Heart left ventricle (tissue), 16 donors: ENCODE measurements at regions not wholly inside any gene's neighbourhood (a gene's known extent, or its start where the extent isn't known, plus 50 kb on each side); places are given as distances from the start of the nearest gene placed in this dataset.
A peak's percentile ranks its signal among the peaks of the same experiment; 100 is the strongest.

Experiments
- ATAC-seq, 4 donors: fragments of 200-7000 bp; cut with Tn5 transposase; one replicate each; pipeline ENCODE4 v1.9.1; 2020 to 2022; ENCODE audit warnings: moderate library complexity in 4 of 4, mild to moderate bottlenecking in 3 of 4, moderate number of reproducible peaks in 1 of 4
- DNase-seq, 5 donors: peaks; one replicate each; pipeline ENCODE4 v3.0.0-alpha.2; 2020
- H3K27ac ChIP-seq, 12 donors: fragments of 200-600 bp; sonication (generic) in 4 of 12; one replicate each; pipeline versions ENCODE4 v1.5.0 to v1.8.0; 2016 to 2022; ENCODE audit warnings: mild to moderate bottlenecking in 2 of 12
- H3K27me3 ChIP-seq, 9 donors: fragments of 200-600 bp; sonication (generic) in 2 of 9; one replicate each; pipeline versions ENCODE4 v1.5.1 to v1.8.0; 2016 to 2022; ENCODE audit warnings: mild to moderate bottlenecking in 3 of 9
- H3K36me3 ChIP-seq, 9 donors: fragments of 200-600 bp; sonication (generic) in 2 of 9; one replicate each; pipeline versions ENCODE4 v1.5.0 to v1.8.0; 2018 to 2022; ENCODE audit warnings: mild to moderate bottlenecking in 2 of 9
- H3K4me1 ChIP-seq, 12 donors: fragments of 200-600 bp; sonication (generic) in 4 of 12; one replicate each; pipeline versions ENCODE4 v1.5.0 to v1.8.0; 2016 to 2022; ENCODE audit warnings: mild to moderate bottlenecking in 3 of 12
- H3K4me3 ChIP-seq, 12 donors: fragments of 200-600 bp; sonication (generic) in 4 of 12; one replicate each; pipeline versions ENCODE4 v1.5.0 to v1.8.0; 2017 to 2022; ENCODE audit warnings: mild to moderate bottlenecking in 9 of 12, moderate library complexity in 4 of 12
- H3K9me3 ChIP-seq, 12 donors: fragments of 200-600 bp; sonication (generic) in 4 of 12; one replicate each; pipeline versions ENCODE4 v1.5.0 to v1.8.0; 2016 to 2022; ENCODE audit warnings: mild to moderate bottlenecking in 1 of 12
- CTCF ChIP-seq, 12 donors: fragments of 200-600 bp; sonication (generic) in 4 of 12; IDR thresholded peaks; one replicate each; pipeline versions ENCODE4 v1.5.0 to v1.8.0; 2018 to 2022; ENCODE audit warnings: antibody characterized with exemption in 12 of 12, mild to moderate bottlenecking in 5 of 12
- POLR2A ChIP-seq, 2 donors: fragments of 450-650 bp; IDR thresholded peaks; one replicate each; pipeline ENCODE4 v1.6.1; 2017; ENCODE audit warnings: antibody characterized with exemption in 2 of 2, mild to moderate bottlenecking in 2 of 2, moderate library complexity in 2 of 2
- WGBS, 4 donors: extraction: QIAGEN DNeasy Blood & Tissue Kit in 2 of 4; methylation state at CpG; one replicate each; pipeline versions ENCODE4 v1.1.5 to v1.1.7; 2013 to 2018; 5-methylcytosine and 5-hydroxymethylcytosine counted together
- intact Hi-C, 10 donors: fragments of 100-400 bp; cut with DNase I; formaldehyde crosslinking; loops; one replicate each; pipeline versions ENCODE4 v1.11.1 to v1.14.2; 2022
- donor health status: ischemic (EF 13 %, LVEDD 7.1; RV severe dilation, severe dysfunction).
- donor health status: healthy with polysubstance abuse.
- donor health status: DM: no; HTN: yes; CAD: no.
- donor health status: DM: no; HTN: no; CAD: no.
- donor health status: ischemic (EF 25% LVEDD 6.9; RV normal size, moderate dysfunction).
- donor health status: ischemic (EF 25% LVEDD 5.7; RV mildly dilated, moderate dysfunction).
- donor health status: healthy.
- donor health status: DM: yes; HTN: yes; CAD: no.
- donor health status: ischemic (EF 35%, LVEDD 5.7; RV mildly dilated, moderate dysfunction).
- donor health status: nonischemic (EF 11% LVEDD 7.7; RV severe dilation, severe dysfunction).
- donor health status: DM: yes; HTN: yes; CAD: no.
- donor health status: PGD.
- donor health status: ischemic (EF 29% LVEDD 5.4; RV normal size, mild dysfunction).
- donor health status: nonischemic (EF 23%, LVEDD 6.1; RV moderate dilation, normal function).

- DNase-seq (peak in 1 of 5 donors; percentile 7), ATAC-seq (peak in 2 of 4 donors; percentile 22 to 42)
- intact Hi-C loops, result no loop called here
- H3K27me3 ChIP-seq, result no peaks in the 10 kb centered on the region
- peaks cover 0 to 11% (median 0%) of the 10 kb centered on the region in 12 donors for H3K9me3 ChIP-seq
- WGBS, 4 donors, result 33 to 59% (median 46%) methylated on average over 2 of the region's 2 CpGs
- H3K4me3 ChIP-seq, result no peak overlapping the region
- H3K36me3 ChIP-seq, result no peaks in the 10 kb centered on the region
- H3K4me1 ChIP-seq, result peaks cover 0 to 3% (median 0%) of the 10 kb centered on the region in 12 donors
- TF ChIP-seq POLR2A (IDR thresholded peaks at IDR 0.05) (no peak), CTCF (IDR thresholded peaks at IDR 0.05) (no peak)
- no peak overlapping the region for H3K27ac ChIP-seq
Observed at GRCh38 chr12:115037830-115038229, 353.9 kb upstream of the TBX3 start.

GRCh38 chr12:115035535-115036107 lies 351.6 kb upstream of the TBX3 start:
- no peak overlapping the region for H3K4me3 ChIP-seq
- no peaks in the 10 kb centered on the region for H3K36me3 ChIP-seq
- ATAC-seq, result peak in 3 of 4 donors; percentile 27 to 51 (median 36)
- no peak overlapping the region for H3K27ac ChIP-seq
- TF ChIP-seq POLR2A (IDR thresholded peaks at IDR 0.05) (no peak), CTCF (IDR thresholded peaks at IDR 0.05) (no peak)
- peaks cover 0 to 3% (median 0%) of the 10 kb centered on the region in 12 donors for H3K4me1 ChIP-seq
- peak in 2 of 5 donors; percentile 8 to 17 for DNase-seq
- no peaks in the 10 kb centered on the region for H3K27me3 ChIP-seq
- intact Hi-C loops, result no loop called here
- peaks cover 0 to 5% (median 0%) of the 10 kb centered on the region in 12 donors for H3K9me3 ChIP-seq
- WGBS, 4 donors, result 22 to 46% (median 34%) methylated on average over 2 of the region's 2 CpGs

- intact Hi-C loops, result no loop called here
- 87 to 92% (median 88%) methylated on average over 3 of the region's 3 CpGs for WGBS, 4 donors
- no peak for TF ChIP-seq POLR2A (IDR thresholded peaks at IDR 0.05)
- TF ChIP-seq CTCF (IDR thresholded peaks at IDR 0.05), result no peak
Observed at GRCh38 chr12:115032521-115032920, 348.5 kb upstream of the TBX3 start.

GRCh38 chr12:115030017-115030416 lies 346.0 kb upstream of the TBX3 start:
- Histone ChIP-seq H3K9me3 (no peaks in the 10 kb centered on the region), H3K27me3 (no peaks in the 10 kb centered on the region), H3K36me3 (no peaks in the 10 kb centered on the region), H3K27ac (no peak overlapping the region), H3K4me3 (no peak overlapping the region), H3K4me1 (no peaks in the 10 kb centered on the region)
- TF ChIP-seq CTCF (IDR thresholded peaks at IDR 0.05) (no peak), POLR2A (IDR thresholded peaks at IDR 0.05) (no peak)
- DNase-seq (no peak), ATAC-seq (no peak)
- intact Hi-C loops, result no loop called here
- 95 to 100% (median 97%) methylated on average over 3 of the region's 3 CpGs for WGBS, 4 donors

More at GRCh38 chr12:115032521-115032920, 348.5 kb upstream of the TBX3 start:
- H3K4me1 ChIP-seq, result peaks cover 0 to 3% (median 0%) of the 10 kb centered on the region in 12 donors
- no peak overlapping the region for H3K4me3 ChIP-seq
- H3K27me3 ChIP-seq, result no peaks in the 10 kb centered on the region
- no peaks in the 10 kb centered on the region for H3K36me3 ChIP-seq
- DNase-seq (no peak), ATAC-seq (no peak)
- H3K9me3 ChIP-seq, result no peaks in the 10 kb centered on the region
- no peak overlapping the region for H3K27ac ChIP-seq
